GM20000 (cell line): ENCODE measurements at regions not wholly inside any gene's neighbourhood (a gene's known extent, or its start where the extent isn't known, plus 50 kb on each side); places are given as distances from the start of the nearest gene placed in this dataset.
"Not testable (repeated sequence)": the region's sequence is repeated elsewhere in the genome, so short reads cannot be mapped to it uniquely, and the experiment has no call there.

ENCODE experiments used
- DNase-seq: peaks from one replicate; pipeline ENCODE4 v3.0.0; 2012; ENCODE audit warnings: low spot score
- CTCF ChIP-seq: IDR thresholded peaks from 2 replicates; pipeline ENCODE4 v1.5.1; 2012; ENCODE audit warnings: mild to moderate bottlenecking, control low read depth; ENCODE audit errors: extremely low read depth, missing control alignments

- TF ChIP-seq CTCF: no peak
- no peak for DNase-seq
Observed at GRCh38 chr7:67912437-67912836, 915.8 kb downstream of the TYW1 start.

GRCh38 chr7:67913604-67914003 is 917.0 kb downstream of the TYW1 start:
- no peak for TF ChIP-seq CTCF
- DNase-seq: no peak

GRCh38 chr7:67916111-67916510 is 919.5 kb downstream of the TYW1 start:
- DNase-seq: not testable (repeated sequence)

GRCh38 chr7:67916571-67917436 is 920.2 kb downstream of the TYW1 start:
- no peak for TF ChIP-seq CTCF
- no peak for DNase-seq

GRCh38 chr7:67917437-67917755 is 920.8 kb downstream of the TYW1 start:
- TF ChIP-seq CTCF: no peak
- no peak for DNase-seq

GRCh38 chr7:67918158-67918557 is 921.5 kb downstream of the TYW1 start:
- no peak for DNase-seq
- TF ChIP-seq CTCF: no peak

- no peak for DNase-seq
- TF ChIP-seq CTCF: no peak
Observed at GRCh38 chr7:67923286-67923685, 926.7 kb downstream of the TYW1 start.

GRCh38 chr7:67928141-67928540 is 931.5 kb downstream of the TYW1 start:
- DNase-seq: no peak
- no peak for TF ChIP-seq CTCF

- not testable (repeated sequence) for DNase-seq
Observed at GRCh38 chr7:67936447-67936846, 939.8 kb downstream of the TYW1 start.
